Brain microvascular endothelial cell (primary cell): ENCODE measurements at regions not wholly inside any gene's neighbourhood (a gene's known extent, or its start where the extent isn't known, plus 50 kb on each side); places are given as distances from the start of the nearest gene placed in this dataset.
"Not testable (repeated sequence)": the region's sequence is repeated elsewhere in the genome, so short reads cannot be mapped to it uniquely, and the experiment has no call there.

ENCODE experiments used
- DNase-seq: peaks from one replicate; pipeline ENCODE4 v3.0.0-alpha.2; 2020
- H3K27ac ChIP-seq: fragments of 250-450 bp; sonication (Bioruptor Pico); 2 replicates; pipeline ENCODE4 v1.5.1; 2020; ENCODE audit warnings: mild to moderate bottlenecking, moderate library complexity
- H3K27me3 ChIP-seq: fragments of 250-450 bp; sonication (Bioruptor Pico); replicated peaks from 2 replicates; pipeline ENCODE4 v1.5.1; 2020; ENCODE audit warnings: mild to moderate bottlenecking
- H3K36me3 ChIP-seq: fragments of 250-450 bp; sonication (Bioruptor Pico); replicated peaks from 2 replicates; pipeline ENCODE4 v1.5.1; 2020; ENCODE audit warnings: mild to moderate bottlenecking
- H3K4me3 ChIP-seq: 2 replicates; pipeline ENCODE4 v1.5.1; 2011; ENCODE audit warnings: low read depth, mild to moderate bottlenecking, control low read depth, low read length, moderate library complexity
- CTCF ChIP-seq: IDR thresholded peaks from 2 replicates; pipeline ENCODE4 v1.5.1; 2011; ENCODE audit warnings: low read depth, mild to moderate bottlenecking, moderate library complexity, low read length, control low read depth, inconsistent platforms; ENCODE audit errors: missing control alignments
- in situ Hi-C: cut with HindIII; loops from 2 replicates; pipeline ENCODE4 v1.10.0; 2017; ENCODE audit warnings: low sequenced_read_pairs, low pct_ligation_motif_present

GRCh38 chr11:130562549-130562948 lies 114.1 kb downstream of the ADAMTS15 start:
- Histone ChIP-seq H3K27me3 (no peaks in the 10 kb centered on the region), H3K27ac (no peak overlapping the region), H3K4me3 (no peak overlapping the region), H3K36me3 (no peaks in the 10 kb centered on the region)
- in situ Hi-C loops: no loop called here
- TF ChIP-seq CTCF: no peak
- DNase-seq: no peak

DNA sequence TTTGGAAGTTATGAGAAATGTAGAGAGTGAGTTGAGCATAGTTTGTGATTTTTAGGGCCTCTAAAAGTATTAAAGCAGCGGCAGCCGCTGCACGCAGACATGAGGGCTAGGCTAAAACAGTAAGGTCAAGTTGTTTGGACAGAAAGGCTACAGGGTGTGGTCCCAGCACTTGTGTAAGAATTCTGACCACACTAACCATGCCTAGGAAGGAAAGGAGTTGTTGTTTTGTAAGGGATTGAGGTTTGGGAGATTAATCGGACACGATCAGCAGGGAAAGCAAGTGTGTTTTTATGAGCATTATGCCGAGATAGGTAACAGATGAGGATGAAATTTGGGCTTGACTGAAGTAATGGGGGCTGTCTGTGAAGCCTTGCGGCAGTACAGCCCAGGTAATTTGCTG lies 117.9 kb downstream of the ADAMTS15 start:
- H3K4me3 ChIP-seq, in situ Hi-C loops, H3K27ac ChIP-seq, H3K27me3 ChIP-seq, H3K36me3 ChIP-seq, DNase-seq: not testable (repeated sequence)

- H3K27me3 ChIP-seq: no peaks in the 10 kb centered on the region
- H3K4me3 ChIP-seq: no peak overlapping the region
- H3K36me3 ChIP-seq: no peaks in the 10 kb centered on the region
- in situ Hi-C loops: no loop called here
- no peak overlapping the region for H3K27ac ChIP-seq
- DNase-seq: no peak
- no peak for TF ChIP-seq CTCF
Observed at GRCh38 chr11:130571519-130571918, 123.1 kb downstream of the ADAMTS15 start.

- no peak overlapping the region for H3K27ac ChIP-seq
- no peak overlapping the region for H3K4me3 ChIP-seq
- no peaks in the 10 kb centered on the region for H3K27me3 ChIP-seq
- no peak for TF ChIP-seq CTCF
- H3K36me3 ChIP-seq: no peaks in the 10 kb centered on the region
- no peak for DNase-seq
- in situ Hi-C loops: no loop called here
Observed at GRCh38 chr11:130571947-130572584, 123.6 kb downstream of the ADAMTS15 start.

GRCh38 chr11:130573767-130574166 lies 125.3 kb downstream of the ADAMTS15 start:
- H3K27ac ChIP-seq: no peak overlapping the region
- no peak for TF ChIP-seq CTCF
- no peak for DNase-seq
- in situ Hi-C loops: no loop called here
- no peaks in the 10 kb centered on the region for H3K27me3 ChIP-seq
- no peak overlapping the region for H3K4me3 ChIP-seq
- no peaks in the 10 kb centered on the region for H3K36me3 ChIP-seq

DNA sequence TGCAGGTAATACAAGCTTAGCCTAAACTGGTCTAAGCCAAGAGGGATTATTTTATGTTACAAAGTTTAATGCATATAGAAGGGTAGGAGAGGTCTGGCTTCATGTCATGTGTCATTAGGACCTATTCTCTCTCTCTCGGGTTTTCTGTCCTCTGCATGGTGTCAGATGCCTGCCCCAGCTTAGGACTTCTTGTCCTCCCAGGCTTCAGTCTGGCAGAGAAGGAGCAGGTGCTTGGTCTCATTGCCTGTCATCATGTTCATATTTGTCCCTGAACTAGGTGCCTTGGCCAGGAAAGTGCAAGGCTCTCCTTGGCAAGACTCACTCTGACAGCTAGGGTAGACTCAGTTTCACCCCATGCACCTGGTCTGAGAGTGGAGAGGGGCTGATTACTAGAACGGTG lies 126.3 kb downstream of the ADAMTS15 start:
- H3K27ac ChIP-seq: no peak overlapping the region
- in situ Hi-C loops: no loop called here
- no peak for TF ChIP-seq CTCF
- H3K27me3 ChIP-seq: no peaks in the 10 kb centered on the region
- no peaks in the 10 kb centered on the region for H3K36me3 ChIP-seq
- H3K4me3 ChIP-seq: no peak overlapping the region
- DNase-seq: no peak
